ENCODE measurements at regions not wholly inside any gene's neighbourhood (a gene's known extent, or its start where the extent isn't known, plus 50 kb on each side); places are given as distances from the start of the nearest gene placed in this dataset.
"Not testable (repeated sequence)": the region's sequence is repeated elsewhere in the genome, so short reads cannot be mapped to it uniquely, and the experiment has no call there.

GRCh38 chr13:91031508-91031907 lies 316.0 kb upstream of the MIR17HG start:
- Mint-ChIP-seq H3K27me3 (no peaks in the 10 kb centered on the region), H3K4me1 (ENCODE audit: low read depth in 2 of 2) (no peaks in the 10 kb centered on the region), H3K27ac (no peak overlapping the region), H3K4me3 (no peak overlapping the region), H3K36me3 (no peaks in the 10 kb centered on the region), H3K9me3 (peaks cover 25% of the 10 kb centered on the region)
- no peak for ATAC-seq
- DNase-seq (ENCODE audit: low spot score), result no peak

GRCh38 chr13:91032104-91032503 lies 315.4 kb upstream of the MIR17HG start:
- no peaks in the 10 kb centered on the region for H3K27me3 Mint-ChIP-seq

GRCh38 chr13:91036886-91037285 lies 310.6 kb upstream of the MIR17HG start:
- DNase-seq (ENCODE audit: low spot score), result no peak
- peaks cover 11% of the 10 kb centered on the region for H3K9me3 Mint-ChIP-seq
- no peaks in the 10 kb centered on the region for H3K4me1 Mint-ChIP-seq (ENCODE audit: low read depth in 2 of 2)
- H3K27ac Mint-ChIP-seq, result no peak overlapping the region
- no peak for ATAC-seq
- no peak overlapping the region for H3K4me3 Mint-ChIP-seq
- no peaks in the 10 kb centered on the region for H3K27me3 Mint-ChIP-seq
- no peaks in the 10 kb centered on the region for H3K36me3 Mint-ChIP-seq

More at GRCh38 chr13:91032104-91032503, 315.4 kb upstream of the MIR17HG start:
- no peaks in the 10 kb centered on the region for H3K4me1 Mint-ChIP-seq (ENCODE audit: low read depth in 2 of 2)
- peaks cover 24% of the 10 kb centered on the region for H3K9me3 Mint-ChIP-seq
- DNase-seq (ENCODE audit: low spot score) (no peak), ATAC-seq (no peak)
- H3K4me3 Mint-ChIP-seq, result no peak overlapping the region
- no peaks in the 10 kb centered on the region for H3K36me3 Mint-ChIP-seq
- H3K27ac Mint-ChIP-seq, result no peak overlapping the region

GRCh38 chr13:91042870-91043269 lies 304.6 kb upstream of the MIR17HG start:
- no peak overlapping the region for H3K4me3 Mint-ChIP-seq
- H3K27ac Mint-ChIP-seq, result no peak overlapping the region
- no peaks in the 10 kb centered on the region for H3K27me3 Mint-ChIP-seq
- ATAC-seq (no peak), DNase-seq (ENCODE audit: low spot score) (no peak)
- H3K9me3 Mint-ChIP-seq, result peaks cover 4% of the 10 kb centered on the region
- H3K4me1 Mint-ChIP-seq (ENCODE audit: low read depth in 2 of 2), result no peaks in the 10 kb centered on the region
- no peaks in the 10 kb centered on the region for H3K36me3 Mint-ChIP-seq

GRCh38 chr13:91045351-91046034 lies 302.0 kb upstream of the MIR17HG start:
- peaks cover 8% of the 10 kb centered on the region for H3K9me3 Mint-ChIP-seq
- no peak overlapping the region for H3K27ac Mint-ChIP-seq
- H3K4me1 Mint-ChIP-seq (ENCODE audit: low read depth in 2 of 2), result no peaks in the 10 kb centered on the region
- H3K4me3 Mint-ChIP-seq, result no peak overlapping the region
- H3K27me3 Mint-ChIP-seq, result no peaks in the 10 kb centered on the region
- no peaks in the 10 kb centered on the region for H3K36me3 Mint-ChIP-seq
- ATAC-seq (no peak), DNase-seq (ENCODE audit: low spot score) (no peak)

GRCh38 chr13:91046715-91047327 lies 300.7 kb upstream of the MIR17HG start:
- DNase-seq (ENCODE audit: low spot score), result no peak
- no peak for ATAC-seq
- H3K27ac Mint-ChIP-seq, result no peak overlapping the region
- peaks cover 8% of the 10 kb centered on the region for H3K9me3 Mint-ChIP-seq
- no peaks in the 10 kb centered on the region for H3K4me1 Mint-ChIP-seq (ENCODE audit: low read depth in 2 of 2)
- H3K27me3 Mint-ChIP-seq, result no peaks in the 10 kb centered on the region
- H3K36me3 Mint-ChIP-seq, result no peaks in the 10 kb centered on the region
- H3K4me3 Mint-ChIP-seq, result no peak overlapping the region

- Mint-ChIP-seq H3K27me3 (no peaks in the 10 kb centered on the region), H3K4me1 (ENCODE audit: low read depth in 2 of 2) (no peaks in the 10 kb centered on the region), H3K4me3 (no peak overlapping the region), H3K36me3 (no peaks in the 10 kb centered on the region), H3K27ac (no peak overlapping the region), H3K9me3 (peaks cover 8% of the 10 kb centered on the region)
- DNase-seq (ENCODE audit: low spot score), result no peak
- ATAC-seq, result no peak
Observed at GRCh38 chr13:91050970-91051369, 296.5 kb upstream of the MIR17HG start.

GRCh38 chr13:91052876-91053275 lies 294.6 kb upstream of the MIR17HG start:
- no peaks in the 10 kb centered on the region for H3K36me3 Mint-ChIP-seq
- no peak overlapping the region for H3K4me3 Mint-ChIP-seq
- H3K27me3 Mint-ChIP-seq, result no peaks in the 10 kb centered on the region
- no peak for DNase-seq (ENCODE audit: low spot score)
- H3K9me3 Mint-ChIP-seq, result peaks cover 8% of the 10 kb centered on the region
- peaks cover 0 to 3% of the 10 kb centered on the region in 2 donors for H3K4me1 Mint-ChIP-seq (ENCODE audit: low read depth in 2 of 2)
- ATAC-seq, result no peak
- no peak overlapping the region for H3K27ac Mint-ChIP-seq

GRCh38 chr13:91053318-91054065 lies 294.0 kb upstream of the MIR17HG start:
- no peak for ATAC-seq
- Mint-ChIP-seq H3K27me3 (no peaks in the 10 kb centered on the region), H3K27ac (no peak overlapping the region), H3K36me3 (no peaks in the 10 kb centered on the region), H3K4me1 (ENCODE audit: low read depth in 2 of 2) (peaks cover 0 to 3% of the 10 kb centered on the region in 2 donors), H3K9me3 (peaks cover 8% of the 10 kb centered on the region), H3K4me3 (no peak overlapping the region)
- no peak for DNase-seq (ENCODE audit: low spot score)

GRCh38 chr13:91054902-91055301 lies 292.6 kb upstream of the MIR17HG start:
- peaks cover 0 to 3% of the 10 kb centered on the region in 2 donors for H3K4me1 Mint-ChIP-seq (ENCODE audit: low read depth in 2 of 2)
- peaks cover 11% of the 10 kb centered on the region for H3K9me3 Mint-ChIP-seq
- no peak overlapping the region for H3K27ac Mint-ChIP-seq
- DNase-seq (ENCODE audit: low spot score) (no peak), ATAC-seq (no peak)
- H3K4me3 Mint-ChIP-seq, result no peak overlapping the region
- H3K36me3 Mint-ChIP-seq, result no peaks in the 10 kb centered on the region
- no peaks in the 10 kb centered on the region for H3K27me3 Mint-ChIP-seq

- Mint-ChIP-seq H3K27me3 (no peaks in the 10 kb centered on the region), H3K9me3 (peaks cover 8% of the 10 kb centered on the region), H3K36me3 (no peaks in the 10 kb centered on the region), H3K4me1 (ENCODE audit: low read depth in 2 of 2) (peaks cover 0 to 3% of the 10 kb centered on the region in 2 donors), H3K27ac (no peak overlapping the region), H3K4me3 (no peak overlapping the region)
- DNase-seq (ENCODE audit: low spot score), result no peak
- ATAC-seq, result peak in 1 of 2 donors; percentile 20
Observed at GRCh38 chr13:91056746-91057145, 290.7 kb upstream of the MIR17HG start.

- H3K4me1 Mint-ChIP-seq (ENCODE audit: low read depth in 2 of 2); H3K9me3 Mint-ChIP-seq; H3K36me3 Mint-ChIP-seq; H3K27me3 Mint-ChIP-seq; ATAC-seq; DNase-seq (ENCODE audit: low spot score); H3K4me3 Mint-ChIP-seq: not testable (repeated sequence)
- H3K27ac Mint-ChIP-seq, result peak overlapping the region in 1 of 2 donors; percentile 31
Observed at GRCh38 chr13:91057507-91057906, 290.0 kb upstream of the MIR17HG start.

- peaks cover 0 to 3% of the 10 kb centered on the region in 2 donors for H3K4me1 Mint-ChIP-seq (ENCODE audit: low read depth in 2 of 2)
- peaks cover 8% of the 10 kb centered on the region for H3K9me3 Mint-ChIP-seq
- no peaks in the 10 kb centered on the region for H3K27me3 Mint-ChIP-seq
- peak in 1 of 2 donors; percentile 36 for ATAC-seq
- H3K27ac Mint-ChIP-seq, result no peak overlapping the region
- no peak overlapping the region for H3K4me3 Mint-ChIP-seq
- no peak for DNase-seq (ENCODE audit: low spot score)
- H3K36me3 Mint-ChIP-seq, result no peaks in the 10 kb centered on the region
Observed at GRCh38 chr13:91058066-91058465, 289.4 kb upstream of the MIR17HG start.

- no peak for DNase-seq (ENCODE audit: low spot score)
- H3K4me3 Mint-ChIP-seq, result no peak overlapping the region
- no peak for ATAC-seq
- peaks cover 8% of the 10 kb centered on the region for H3K9me3 Mint-ChIP-seq
- no peak overlapping the region for H3K27ac Mint-ChIP-seq
- no peaks in the 10 kb centered on the region for H3K36me3 Mint-ChIP-seq
- no peaks in the 10 kb centered on the region for H3K27me3 Mint-ChIP-seq
- H3K4me1 Mint-ChIP-seq (ENCODE audit: low read depth in 2 of 2), result peaks cover 0 to 3% of the 10 kb centered on the region in 2 donors
Observed at GRCh38 chr13:91058919-91059318, 288.6 kb upstream of the MIR17HG start.

All from natural killer cell treated with Interleukin-12 subunit alpha and Interleukin-12 subunit beta and Interleukin-15 and Interleukin-18, amount 100 ng/mL, for 72 hours (primary cell).